Neural crest cell (in vitro differentiated cells): ENCODE measurements at regions not wholly inside any gene's neighbourhood (a gene's known extent, or its start where the extent isn't known, plus 50 kb on each side); places are given as distances from the start of the nearest gene placed in this dataset.

Experiments used
- DNase-seq: peaks from one replicate; pipeline ENCODE4 v3.0.0; 2021; ENCODE audit warnings: low read depth, mixed read lengths, low spot score
- H3K27ac Mint-ChIP-seq: one replicate; pipeline ENCODE4 v1.8.0; 2021; ENCODE audit warnings: mild to moderate bottlenecking, mixed read lengths; ENCODE audit not compliant: unreplicated experiment
- H3K27me3 Mint-ChIP-seq: 2 replicates; pipeline ENCODE4 v1.8.0; 2021; ENCODE audit warnings: low read depth, mild to moderate bottlenecking, mixed read lengths
- H3K36me3 Mint-ChIP-seq: 2 replicates; pipeline ENCODE4 v1.8.0; 2021; ENCODE audit warnings: low read depth, mild to moderate bottlenecking, mixed read lengths
- H3K4me1 Mint-ChIP-seq: 2 replicates; pipeline ENCODE4 v1.8.0; 2021; ENCODE audit warnings: mixed read lengths
- H3K4me3 Mint-ChIP-seq: one replicate; pipeline ENCODE4 v1.8.0; 2021; ENCODE audit warnings: mild to moderate bottlenecking, mixed read lengths
- H3K9me3 Mint-ChIP-seq: 2 replicates; pipeline ENCODE4 v1.8.0; 2021; ENCODE audit warnings: mixed read lengths
- CTCF ChIP-seq: fragments of 200-600 bp; sonication (generic); conservative IDR thresholded peaks from 2 replicates; pipeline ENCODE4 v1.5.0; 2021; ENCODE audit warnings: antibody characterized with exemption, mild to moderate bottlenecking

DNA sequence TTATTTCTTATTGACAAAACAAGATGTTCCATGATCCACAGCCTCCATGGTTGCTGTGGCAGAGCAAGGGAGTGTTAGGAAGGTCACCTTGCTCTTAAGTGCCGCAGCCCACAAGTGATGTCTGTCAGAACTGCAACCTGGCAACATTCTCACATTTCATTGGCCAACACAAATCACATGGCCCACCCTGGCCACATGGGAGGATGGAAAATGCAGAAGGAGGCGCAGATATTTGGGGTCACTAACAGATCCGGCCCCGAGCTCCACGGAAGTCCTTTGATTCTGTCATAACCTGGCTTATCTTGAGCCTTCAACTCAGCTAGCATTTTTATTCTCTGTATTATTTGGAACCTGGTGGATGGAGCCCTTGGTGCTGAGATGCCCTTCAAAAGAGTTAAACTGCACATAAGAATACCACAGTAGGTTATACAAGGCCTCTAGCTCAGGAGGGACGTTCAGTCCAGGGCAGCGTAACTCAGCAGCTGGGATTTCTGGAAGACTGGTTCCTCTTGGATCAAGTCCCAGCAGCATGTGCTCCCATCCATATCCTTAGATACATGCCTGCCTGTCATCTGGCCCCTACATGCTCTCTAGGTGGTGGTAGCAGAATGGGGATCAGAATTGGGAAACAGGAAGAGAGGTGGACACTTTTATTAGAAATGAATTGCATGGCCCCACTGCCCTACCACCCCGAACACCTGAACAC is 508.1 kb downstream of the HAPSTR1 start:
- Mint-ChIP-seq H3K9me3 (no peaks in the 10 kb centered on the region), H3K4me3 (no peak overlapping the region), H3K4me1 (peaks cover 12% of the 10 kb centered on the region), H3K27me3 (no peaks in the 10 kb centered on the region), H3K27ac (no peak overlapping the region), H3K36me3 (no peaks in the 10 kb centered on the region)
- no peak for DNase-seq
- no peak for TF ChIP-seq CTCF

DNA sequence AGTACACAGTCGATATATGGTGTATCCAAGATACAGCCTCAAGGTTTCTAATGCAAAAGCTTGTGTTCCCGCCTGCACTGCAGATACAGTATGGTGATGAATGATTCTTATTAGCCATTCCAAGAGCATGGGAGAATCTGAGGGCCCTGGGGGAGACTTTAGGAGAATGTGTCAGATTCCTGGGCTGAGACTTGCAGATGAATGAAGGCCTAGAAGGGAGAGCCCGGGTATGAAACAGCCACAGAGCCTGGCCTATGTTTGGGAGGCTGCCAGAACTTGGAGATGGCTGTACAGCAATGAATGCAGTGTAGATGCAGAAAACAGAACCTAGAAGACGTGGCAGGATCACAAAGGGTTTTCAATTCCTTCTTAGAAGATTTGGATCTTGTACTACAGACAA is 510.7 kb downstream of the HAPSTR1 start:
- H3K9me3 Mint-ChIP-seq = no peaks in the 10 kb centered on the region
- DNase-seq = no peak
- peaks cover 12% of the 10 kb centered on the region for H3K4me1 Mint-ChIP-seq
- TF ChIP-seq CTCF = no peak
- peaks cover 2% of the 10 kb centered on the region for H3K27me3 Mint-ChIP-seq
- no peak overlapping the region for H3K27ac Mint-ChIP-seq
- H3K4me3 Mint-ChIP-seq = no peak overlapping the region
- no peaks in the 10 kb centered on the region for H3K36me3 Mint-ChIP-seq

DNA sequence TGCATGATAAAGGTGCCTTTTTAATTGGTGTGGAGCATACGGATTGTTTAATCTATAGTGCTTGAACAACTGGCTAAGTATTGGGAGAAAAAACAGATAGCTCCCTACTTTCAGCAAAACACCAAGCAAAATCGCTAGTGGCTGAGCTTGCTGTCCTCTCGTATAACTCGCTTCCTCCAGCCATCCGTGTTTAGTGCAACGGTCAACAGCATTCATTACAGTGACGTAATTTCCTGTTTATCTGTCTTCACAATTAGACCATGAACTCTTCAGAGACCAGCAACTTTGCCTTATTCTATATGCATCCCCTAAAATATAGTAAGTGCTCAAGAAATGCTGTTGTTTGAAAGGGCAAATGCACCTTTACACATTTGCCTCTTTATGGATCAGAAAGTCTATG is 511.9 kb downstream of the HAPSTR1 start:
- no peak overlapping the region for H3K27ac Mint-ChIP-seq
- no peak overlapping the region for H3K4me3 Mint-ChIP-seq
- no peaks in the 10 kb centered on the region for H3K36me3 Mint-ChIP-seq
- no peak for DNase-seq
- TF ChIP-seq CTCF = no peak
- no peaks in the 10 kb centered on the region for H3K9me3 Mint-ChIP-seq
- peaks cover 5% of the 10 kb centered on the region for H3K4me1 Mint-ChIP-seq
- H3K27me3 Mint-ChIP-seq = peaks cover 2% of the 10 kb centered on the region

DNA sequence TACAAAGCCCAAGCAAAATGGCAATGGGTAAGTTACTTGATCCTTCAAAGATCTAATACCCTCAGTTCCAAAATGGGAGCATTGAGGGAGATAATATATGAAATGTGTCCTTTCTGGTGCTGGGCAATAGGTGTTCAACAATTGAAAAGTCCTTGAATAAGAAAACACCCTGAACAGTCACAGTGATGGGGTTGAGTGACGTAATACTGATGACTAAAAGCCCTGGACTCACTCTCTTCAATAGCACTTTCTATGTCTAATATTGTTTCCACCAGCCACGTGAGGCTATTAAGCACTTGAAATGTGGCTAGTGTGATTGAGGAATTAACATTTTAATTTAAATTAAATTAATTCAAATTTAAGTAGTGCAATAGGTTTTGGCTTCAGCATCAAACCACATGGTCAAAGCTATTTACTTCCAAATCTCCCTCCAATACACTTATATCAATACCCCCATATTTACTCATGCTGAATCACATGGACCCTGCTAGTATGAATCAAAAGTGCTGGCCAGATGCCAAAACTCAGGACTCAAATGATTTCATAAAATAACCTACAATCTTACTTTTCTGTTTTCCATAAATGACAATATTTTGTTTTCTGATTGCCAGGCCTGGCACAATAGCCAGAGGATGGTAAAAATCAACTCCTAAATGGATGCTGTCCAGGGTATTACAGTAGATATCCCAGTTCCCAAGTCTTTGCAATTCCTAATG is 516.2 kb downstream of the HAPSTR1 start:
- no peak overlapping the region for H3K4me3 Mint-ChIP-seq

DNA sequence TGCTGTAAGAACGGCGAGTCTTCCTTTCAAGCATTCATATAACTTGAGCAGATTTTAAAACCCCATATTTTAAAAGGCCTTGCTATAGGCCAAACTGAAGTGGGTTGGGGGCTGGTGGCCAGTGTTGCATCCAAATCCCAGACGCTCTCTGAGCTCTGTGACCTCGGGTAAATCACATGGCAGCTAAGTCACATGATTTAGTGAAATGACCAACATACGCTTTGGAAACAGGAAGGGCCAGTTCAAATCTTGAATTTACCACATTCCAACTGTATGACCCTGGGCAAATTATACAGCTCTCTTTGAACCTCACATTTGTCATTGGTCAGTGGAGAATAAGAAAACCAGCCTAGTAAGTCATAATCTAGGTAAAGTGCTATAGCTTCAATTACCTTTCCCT is 519.3 kb downstream of the HAPSTR1 start:
- no peak for TF ChIP-seq CTCF
- no peaks in the 10 kb centered on the region for H3K9me3 Mint-ChIP-seq
- H3K4me3 Mint-ChIP-seq = no peak overlapping the region
- no peaks in the 10 kb centered on the region for H3K4me1 Mint-ChIP-seq
- no peak for DNase-seq
- H3K27ac Mint-ChIP-seq = no peak overlapping the region
- no peaks in the 10 kb centered on the region for H3K27me3 Mint-ChIP-seq
- H3K36me3 Mint-ChIP-seq = no peaks in the 10 kb centered on the region

More for the DNA sequence above, 516.2 kb downstream of the HAPSTR1 start:
- DNase-seq = no peak
- H3K27me3 Mint-ChIP-seq = peaks cover 2% of the 10 kb centered on the region
- TF ChIP-seq CTCF = no peak
- H3K4me1 Mint-ChIP-seq = no peaks in the 10 kb centered on the region
- no peaks in the 10 kb centered on the region for H3K9me3 Mint-ChIP-seq
- H3K27ac Mint-ChIP-seq = no peak overlapping the region
- no peaks in the 10 kb centered on the region for H3K36me3 Mint-ChIP-seq
